H1 (cell line): ENCODE measurements at regions not wholly inside any gene's neighbourhood (a gene's known extent, or its start where the extent isn't known, plus 50 kb on each side); places are given as distances from the start of the nearest gene placed in this dataset.

ENCODE experiments used
- ASH2L ChIP-seq: fragments of 200-600, 300-600 bp; sonication (generic); IDR thresholded peaks from one replicate; pipeline ENCODE4 v1.7.1; 2017; ENCODE audit warnings: low read length
- CHD2 ChIP-seq: IDR thresholded peaks from 2 replicates; pipeline ENCODE4 v1.6.1; 2012; ENCODE audit warnings: low read length, improper control_type of control experiment
- CHD7 ChIP-seq: fragments of 300-600 bp; sonication (generic); IDR thresholded peaks from 2 replicates; pipeline ENCODE4 v1.7.1; 2012; ENCODE audit warnings: low read length, moderate library complexity, mild to moderate bottlenecking, inconsistent platforms; ENCODE audit not compliant: insufficient replicate concordance
- CTCF ChIP-seq, 3 experiments: IDR thresholded peaks; 1 replicate in 2 of 3; 2 replicates in 1 of 3; pipeline versions ENCODE4 v1.5.1 to v1.6.1; 2011; ENCODE audit warnings: low read length in 3 of 3, mild to moderate bottlenecking in 3 of 3, inconsistent platforms in 2 of 3, low read depth in 1 of 3, moderate library complexity in 1 of 3; ENCODE audit not compliant: insufficient read depth in 1 of 3; ENCODE audit errors: control extremely low read depth in 1 of 3
- HDAC6 ChIP-seq: IDR thresholded peaks from one replicate; pipeline ENCODE4 v1.7.1; 2012; ENCODE audit warnings: low read depth, mild to moderate bottlenecking, inconsistent platforms, low read length, moderate library complexity
- RNF2 ChIP-seq: fragments of 200-900, 300-1000 bp; sonication (generic); IDR thresholded peaks from 2 replicates; pipeline ENCODE4 v1.7.1; 2016; ENCODE audit warnings: borderline replicate concordance, low read depth, mild to moderate bottlenecking, antibody characterized with exemption, low read length; ENCODE audit not compliant: poor library complexity, severe bottlenecking; ENCODE audit errors: missing control alignments
- SIN3A ChIP-seq, 2 experiments: IDR thresholded peaks in 1 of 2; conservative IDR thresholded peaks in 1 of 2; 2 replicates each; pipeline ENCODE4 v1.6.1; 2011 to 2012; ENCODE audit warnings: low read length in 2 of 2, improper control_type of control experiment in 1 of 2, low read depth in 1 of 2, mild to moderate bottlenecking in 1 of 2
- SIX5 ChIP-seq: IDR thresholded peaks from 2 replicates; pipeline ENCODE4 v1.6.1; 2011; ENCODE audit warnings: mild to moderate bottlenecking, low read depth, low read length
- TCF12 ChIP-seq: IDR thresholded peaks from 2 replicates; pipeline ENCODE4 v1.6.1; 2011; ENCODE audit warnings: low read depth, mild to moderate bottlenecking, low read length

GRCh38 chr15:36498401-36498800 lies 81.0 kb upstream of the CDIN1 start (continued):
- TF ChIP-seq CHD7, result no peak
- TF ChIP-seq ASH2L, result no peak
- no peak for TF ChIP-seq SIX5
- no peak for TF ChIP-seq CTCF (IDR thresholded peaks at IDR 0.05; ENCODE audit: control extremely low read depth in 1 of 3, insufficient read depth in 1 of 3, low read depth in 1 of 3, low read length in 3 of 3)
- TF ChIP-seq TCF12, result no peak
- no peak for TF ChIP-seq RNF2
- no peak for TF ChIP-seq SIN3A (conservative IDR thresholded peaks at IDR 0.05 in 1 of 2, IDR thresholded peaks at IDR 0.05 in 1 of 2; ENCODE audit: low read depth in 1 of 2, low read length in 2 of 2)
- no peak for TF ChIP-seq HDAC6
- no peak for TF ChIP-seq CHD2
